MCF 10A (cell line): ENCODE measurements at regions not wholly inside any gene's neighbourhood (a gene's known extent, or its start where the extent isn't known, plus 50 kb on each side); places are given as distances from the start of the nearest gene placed in this dataset.

Experiments used
- BruUV-seq: library from RNA; stranded (reverse); fragments of 400-500 nt; replicated peaks from 2 replicates; lab custom pipeline; 2021; lab: Mats Ljungman, UMichigan
- CTCF ChIA-PET: fragments of 300-600 bp; sonication (Branson Sonifier 250); formaldehyde crosslinking; extraction: SDS; loops from one replicate; lab custom pipeline; 2021; ENCODE audit warnings: antibody characterized with exemption, inconsistent platforms; lab: Yijun Ruan, JAX
- POLR2A ChIA-PET: fragments of 300-600, 350-650 bp; sonication (Branson Sonifier 250); formaldehyde crosslinking; extraction: SDS; loops from one replicate; lab custom pipeline; 2020; ENCODE audit warnings: antibody characterized with exemption, inconsistent platforms; lab: Yijun Ruan, JAX
- DNase-seq: peaks from one replicate; pipeline ENCODE4 v3.0.0-alpha.2; 2018; ENCODE audit not compliant: unreplicated experiment
- H3K27ac Mint-ChIP-seq: one replicate; pipeline ENCODE4 v1.8.0; 2022; ENCODE audit warnings: mild to moderate bottlenecking, low read depth, mixed read lengths; ENCODE audit not compliant: unreplicated experiment
- H3K27me3 Mint-ChIP-seq: one replicate; pipeline ENCODE4 v1.8.0; 2022; ENCODE audit warnings: mixed read lengths; ENCODE audit not compliant: insufficient read depth, unreplicated experiment
- H3K36me3 Mint-ChIP-seq: one replicate; pipeline ENCODE4 v1.8.0; 2022; ENCODE audit warnings: mild to moderate bottlenecking, moderate library complexity, mixed read lengths; ENCODE audit not compliant: insufficient read depth, unreplicated experiment
- H3K4me1 Mint-ChIP-seq: one replicate; pipeline ENCODE4 v1.8.0; 2022; ENCODE audit warnings: mixed read lengths; ENCODE audit not compliant: insufficient read depth, unreplicated experiment
- H3K4me3 Mint-ChIP-seq: one replicate; pipeline ENCODE4 v1.8.0; 2022; ENCODE audit warnings: mild to moderate bottlenecking, moderate library complexity, mixed read lengths; ENCODE audit not compliant: unreplicated experiment
- H3K9me3 Mint-ChIP-seq: one replicate; pipeline ENCODE4 v1.8.0; 2022; ENCODE audit warnings: mixed read lengths; ENCODE audit not compliant: unreplicated experiment
- CTCF ChIP-seq: fragments of 200-600 bp; IDR thresholded peaks from one replicate; pipeline ENCODE4 v1.8.0; 2022; ENCODE audit warnings: antibody characterized with exemption, mild to moderate bottlenecking; ENCODE audit not compliant: unreplicated experiment
- intact Hi-C: fragments of 100-400 bp; cut with micrococcal nuclease; formaldehyde crosslinking; loops from 2 replicates; pipeline ENCODE4 v1.14.1; 2022

DNA sequence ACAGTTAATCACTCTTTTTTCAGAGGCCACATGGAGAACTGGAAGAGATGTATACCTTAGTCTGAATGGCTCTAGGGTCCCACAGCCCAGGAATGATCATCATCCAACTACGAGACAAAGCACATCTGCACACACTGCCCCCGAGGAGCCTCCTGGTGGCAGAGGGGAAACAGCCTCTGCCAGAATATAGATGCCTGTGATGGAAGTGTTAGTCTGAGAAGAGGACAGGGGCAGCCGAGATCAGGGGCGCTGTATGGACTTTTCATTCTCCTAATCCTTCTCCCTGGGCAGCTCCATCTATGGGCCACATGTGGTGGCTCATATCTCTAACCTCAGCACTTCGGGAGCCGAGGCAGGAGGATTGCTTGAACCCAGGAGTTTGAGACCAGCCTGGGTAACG lies 82.8 kb upstream of the CAPRIN2 start:
- no peak for TF ChIP-seq CTCF
- Mint-ChIP-seq H3K4me1 (peaks cover 10% of the 10 kb centered on the region), H3K9me3 (no peaks in the 10 kb centered on the region), H3K27me3 (peaks cover 46% of the 10 kb centered on the region), H3K36me3 (no peaks in the 10 kb centered on the region), H3K27ac (no peak overlapping the region), H3K4me3 (no peak overlapping the region)
- CTCF ChIA-PET, result interaction anchor here (1.9 kb wide), 1 partner anchor 10 kb away, joined by 4 read pairs; no protein-coding TSS in a partner anchor
- DNase-seq, result no peak
- POLR2A ChIA-PET, result no interaction called here
- intact Hi-C loops, result no loop called here
- BruUV-seq, result no TSS peak

DNA sequence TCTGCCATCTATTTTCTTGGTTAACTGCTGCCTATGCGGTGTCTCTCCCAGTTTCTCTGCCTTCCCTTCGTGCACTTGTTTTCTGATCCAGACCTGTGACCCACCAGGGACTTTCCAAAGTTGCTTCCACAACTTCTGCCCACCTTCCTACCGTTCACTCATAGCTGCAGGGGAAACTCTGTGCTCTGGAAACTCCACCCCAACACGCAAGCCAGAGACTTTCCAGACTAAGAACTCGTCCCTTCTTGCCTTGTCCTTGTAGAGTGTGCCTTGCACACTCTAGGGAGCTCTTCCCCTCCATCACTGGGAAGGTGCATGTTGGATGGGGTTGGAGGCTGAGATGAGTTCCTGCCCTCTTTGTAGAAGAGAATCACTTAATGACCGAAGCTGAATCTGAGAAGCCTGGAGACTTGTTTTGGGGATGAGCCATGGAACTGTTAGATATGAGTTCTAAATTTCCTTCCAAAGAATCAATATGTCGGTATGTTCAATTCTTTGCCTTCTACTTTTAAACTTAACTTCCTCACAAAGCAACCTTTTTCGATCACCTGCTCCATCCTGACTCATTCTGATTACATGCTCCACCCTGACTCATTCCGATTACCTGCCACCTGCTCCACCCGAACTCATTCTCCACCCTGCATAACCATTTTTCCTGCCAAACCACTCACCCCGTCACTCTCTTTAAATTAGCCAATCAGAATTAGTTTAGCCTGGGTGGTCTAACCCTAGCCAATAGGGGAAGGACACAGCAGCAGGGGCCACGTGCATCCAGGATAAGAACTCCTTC lies 82.1 kb upstream of the CAPRIN2 start:
- CTCF ChIA-PET, result interaction anchor here (0.7 to 1.9 kb wide), 2 partner anchors 11 to 1336 kb away, joined by 3 to 4 read pairs; no protein-coding TSS in a partner anchor
- POLR2A ChIA-PET, result no interaction called here
- peaks cover 46% of the 10 kb centered on the region for H3K27me3 Mint-ChIP-seq
- no peak overlapping the region for H3K27ac Mint-ChIP-seq
- H3K9me3 Mint-ChIP-seq, result no peaks in the 10 kb centered on the region
- H3K4me3 Mint-ChIP-seq, result no peak overlapping the region
- TF ChIP-seq CTCF, result no peak
- H3K36me3 Mint-ChIP-seq, result no peaks in the 10 kb centered on the region
- peak; percentile 23 for DNase-seq
- intact Hi-C loops, result no loop called here
- BruUV-seq, result no TSS peak
- peaks cover 10% of the 10 kb centered on the region for H3K4me1 Mint-ChIP-seq

DNA sequence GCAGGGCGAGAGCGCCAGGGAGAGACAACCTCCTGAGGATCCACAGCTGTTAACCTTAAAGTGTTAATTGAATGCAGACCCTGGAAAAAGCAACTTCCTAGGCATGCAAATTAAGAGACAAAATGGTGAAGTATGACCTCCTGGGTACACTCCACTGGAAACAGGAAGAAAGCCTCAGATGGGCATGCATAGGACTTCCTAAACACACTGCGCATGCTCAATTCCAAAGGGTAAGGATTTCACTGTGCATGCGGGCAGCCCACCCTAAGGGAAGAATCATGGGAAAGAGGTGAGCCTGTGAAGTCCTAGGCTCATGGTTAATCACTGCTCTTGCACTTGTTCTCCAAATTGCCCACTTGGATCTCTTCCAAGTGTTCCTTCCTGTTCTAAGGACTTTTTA lies 80.5 kb upstream of the CAPRIN2 start:
- no peak overlapping the region for H3K4me3 Mint-ChIP-seq
- CTCF ChIA-PET, result no interaction called here
- no peaks in the 10 kb centered on the region for H3K36me3 Mint-ChIP-seq
- intact Hi-C loops, result no loop called here
- H3K9me3 Mint-ChIP-seq, result no peaks in the 10 kb centered on the region
- TF ChIP-seq CTCF, result no peak
- DNase-seq, result no peak
- POLR2A ChIA-PET, result no interaction called here
- no peak overlapping the region for H3K27ac Mint-ChIP-seq
- peaks cover 10% of the 10 kb centered on the region for H3K4me1 Mint-ChIP-seq
- no TSS peak for BruUV-seq
- peaks cover 49% of the 10 kb centered on the region for H3K27me3 Mint-ChIP-seq

DNA sequence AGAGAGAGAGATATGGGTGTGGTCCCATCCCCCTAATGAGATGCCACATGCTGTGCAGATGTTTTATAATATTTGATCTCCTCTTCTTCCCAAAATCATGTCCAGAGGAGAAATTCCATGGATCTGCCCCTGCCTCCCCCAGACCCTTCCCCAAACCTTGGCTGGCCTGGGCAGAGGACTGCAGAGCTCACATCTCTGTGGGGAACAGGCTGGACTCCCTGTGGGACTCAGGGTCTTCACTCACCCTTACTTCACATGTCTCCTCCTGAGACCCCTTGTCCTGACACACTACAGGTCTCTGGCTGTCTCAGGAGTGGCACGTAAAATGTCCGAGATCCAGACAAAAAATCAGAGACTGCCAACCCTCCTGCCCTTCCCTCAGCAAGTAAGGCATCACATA lies 76.0 kb upstream of the CAPRIN2 start:
- TF ChIP-seq CTCF, result no peak
- POLR2A ChIA-PET, result no interaction called here

More for the DNA sequence above, 76.0 kb upstream of the CAPRIN2 start:
- no peak for DNase-seq
- Mint-ChIP-seq H3K27ac (no peak overlapping the region), H3K27me3 (peaks cover 45% of the 10 kb centered on the region), H3K36me3 (no peaks in the 10 kb centered on the region), H3K4me3 (no peak overlapping the region), H3K4me1 (no peaks in the 10 kb centered on the region), H3K9me3 (no peaks in the 10 kb centered on the region)
- CTCF ChIA-PET, result interaction anchor here (1.1 kb wide), 1 partner anchor 23 kb away, joined by 4 read pairs; no protein-coding TSS in a partner anchor
- intact Hi-C loops, result no loop called here
- BruUV-seq, result no TSS peak
